SK-N-SH (cell line): ENCODE measurements at regions not wholly inside any gene's neighbourhood (a gene's known extent, or its start where the extent isn't known, plus 50 kb on each side); places are given as distances from the start of the nearest gene placed in this dataset.

Experiments
- CTCF ChIA-PET: fragments of 300-600, 350-600 bp; formaldehyde crosslinking; extraction: SDS; loops from one replicate; lab custom pipeline; 2021; lab: Yijun Ruan, JAX
- POLR2A ChIA-PET: fragments of 350-600 bp; sonication (Branson Sonifier 250); formaldehyde crosslinking; extraction: SDS; loops from one replicate; lab custom pipeline; 2020; ENCODE audit warnings: antibody characterized with exemption, inconsistent platforms; lab: Yijun Ruan, JAX
- DNase-seq: peaks from one replicate; pipeline ENCODE4 v3.0.0; 2012
- H2AFZ ChIP-seq: fragments of 200-600 bp; sonication (generic); 2 replicates; pipeline ENCODE4 v1.8.1; 2016; ENCODE audit warnings: antibody characterized with exemption, mild to moderate bottlenecking, low read depth
- H3F3A ChIP-seq: fragments of 200-600 bp; sonication (generic); replicated peaks from 2 replicates; pipeline ENCODE3; 2016; ENCODE audit warnings: antibody characterized with exemption, mild to moderate bottlenecking; ENCODE audit not compliant: insufficient read depth
- H3K27ac ChIP-seq, 2 experiments: fragments of 200-500 bp in 1 of 2; fragments of 200-600 bp in 1 of 2; sonication (Bioruptor generic) in 1 of 2; sonication (generic), shearing (Covaris generic) in 1 of 2; 2 replicates each; pipeline versions ENCODE4 v1.5.1 to v1.6.1; 2014 to 2016; ENCODE audit warnings: low read depth in 2 of 2, inconsistent platforms in 1 of 2, low read length in 1 of 2, mild to moderate bottlenecking in 1 of 2, mixed read lengths in 1 of 2
- H3K27me3 ChIP-seq: fragments of 200-600 bp; sonication (generic), shearing (Covaris generic); 2 replicates; pipeline ENCODE4 v1.6.1; 2016; ENCODE audit warnings: mixed run types; ENCODE audit not compliant: insufficient read depth
- H3K36me3 ChIP-seq, 2 experiments: fragments of 200-500 bp in 1 of 2; fragments of 200-600 bp in 1 of 2; sonication (Bioruptor generic) in 1 of 2; sonication (generic) in 1 of 2; replicated peaks in 1 of 2; 2 replicates each; pipeline versions ENCODE3 to v1.5.1; 2014 to 2016; ENCODE audit warnings: low read length in 1 of 2, mild to moderate bottlenecking in 1 of 2; ENCODE audit not compliant: insufficient read depth in 2 of 2, control insufficient read depth in 1 of 2
- H3K4me1 ChIP-seq, 2 experiments: fragments of 200-500 bp in 1 of 2; fragments of 200-600 bp in 1 of 2; sonication (Bioruptor generic) in 1 of 2; sonication (generic), shearing (Covaris generic) in 1 of 2; 2 replicates each; pipeline versions ENCODE4 v1.5.1 to v1.6.1; 2014 to 2016; ENCODE audit warnings: low read depth in 1 of 2, low read length in 1 of 2, mixed run types in 1 of 2; ENCODE audit not compliant: insufficient read depth in 2 of 2, control insufficient read depth in 1 of 2
- H3K4me2 ChIP-seq: fragments of 200-600 bp; sonication (generic), shearing (Covaris generic); 2 replicates; pipeline ENCODE4 v1.6.1; 2017; ENCODE audit warnings: mixed run types
- H3K4me3 ChIP-seq, 2 experiments: fragments of 200-500 bp in 1 of 2; fragments of 200-600 bp in 1 of 2; sonication (Bioruptor generic) in 1 of 2; sonication (generic), shearing (Covaris generic) in 1 of 2; 2 replicates each; pipeline versions ENCODE4 v1.5.1 to v1.8.1; 2014 to 2016; ENCODE audit warnings: low read depth in 2 of 2, inconsistent platforms in 1 of 2, low read length in 1 of 2, mild to moderate bottlenecking in 1 of 2, mixed read lengths in 1 of 2, moderate library complexity in 1 of 2
- H3K79me2 ChIP-seq: fragments of 200-600 bp; sonication (generic); 2 replicates; pipeline ENCODE4 v1.8.1; 2017; ENCODE audit warnings: mild to moderate bottlenecking; ENCODE audit not compliant: insufficient read depth
- H3K9ac ChIP-seq: fragments of 200-600 bp; sonication (generic); 2 replicates; pipeline ENCODE4 v1.6.1; 2017; ENCODE audit warnings: mixed run types
- H3K9me2 ChIP-seq: fragments of 200-600 bp; sonication (generic); 2 replicates; pipeline ENCODE4 v1.6.1; 2017; ENCODE audit warnings: mixed run types
- H3K9me3 ChIP-seq: fragments of 200-600 bp; sonication (generic); 2 replicates; pipeline ENCODE4 v1.6.1; 2017; ENCODE audit warnings: mixed run types, mild to moderate bottlenecking, moderate library complexity
- H4K20me1 ChIP-seq: fragments of 200-600 bp; sonication (generic); 2 replicates; pipeline ENCODE4 v1.6.1; 2017; ENCODE audit warnings: mild to moderate bottlenecking, mixed run types; ENCODE audit not compliant: insufficient read depth
- CHD2 ChIP-seq: fragments of 150-350 bp; IDR thresholded peaks from 2 replicates; pipeline ENCODE4 v1.6.1; 2018; ENCODE audit warnings: low read length; ENCODE audit not compliant: partially characterized antibody
- CTCF ChIP-seq: fragments of 200-600 bp; sonication (generic); IDR thresholded peaks from 2 replicates; pipeline ENCODE4 v1.6.1; 2017; ENCODE audit warnings: antibody characterized with exemption, mild to moderate bottlenecking, moderate library complexity
- EP300 ChIP-seq, 2 experiments: IDR thresholded peaks; 2 replicates each; pipeline versions ENCODE4 v1.4.0 to v1.6.1; 2012; ENCODE audit warnings: borderline replicate concordance in 1 of 2, low read depth in 1 of 2, low read length in 1 of 2
- FOXJ3 ChIP-seq: sonication (generic); formaldehyde crosslinking; IDR thresholded peaks from 2 replicates; pipeline ENCODE4 v1.5.1; 2020; ENCODE audit warnings: mild to moderate bottlenecking, missing genetic modification reagents
- JUND ChIP-seq: IDR thresholded peaks from 2 replicates; pipeline ENCODE4 v1.4.0; 2012
- NFIC ChIP-seq: IDR thresholded peaks from 2 replicates; pipeline ENCODE4 v1.4.0; 2012; ENCODE audit warnings: borderline replicate concordance
- RCOR1 ChIP-seq: fragments of 150-350 bp; IDR thresholded peaks from 2 replicates; pipeline ENCODE4 v1.6.1; 2017; ENCODE audit warnings: antibody characterized with exemption, low read length
- RFX5 ChIP-seq: IDR thresholded peaks from 2 replicates; pipeline ENCODE4 v1.6.1; 2012; ENCODE audit warnings: mild to moderate bottlenecking, improper control_type of control experiment, low read length
- SIN3A ChIP-seq: IDR thresholded peaks from 2 replicates; pipeline ENCODE4 v1.6.1; 2012; ENCODE audit warnings: low read depth, mild to moderate bottlenecking, low read length, moderate library complexity, borderline replicate concordance
- USF1 ChIP-seq: IDR thresholded peaks from 2 replicates; pipeline ENCODE4 v1.4.0; 2012; ENCODE audit warnings: low read depth, borderline replicate concordance
- YY1 ChIP-seq: IDR thresholded peaks from 2 replicates; pipeline ENCODE4 v1.4.0; 2012; ENCODE audit warnings: low read depth, mild to moderate bottlenecking
- WGBS: methylation state at CpG from one replicate; pipeline ENCODE4 v1.1.6; 2017; ENCODE audit warnings: low lambda C conversion rate; 5-methylcytosine and 5-hydroxymethylcytosine counted together
- TF ChIP-seq, protein P1 (sequence below): IDR thresholded peaks from 2 replicates; pipeline ENCODE4 v1.4.0; 2012; ENCODE audit warnings: low read depth

DNA sequence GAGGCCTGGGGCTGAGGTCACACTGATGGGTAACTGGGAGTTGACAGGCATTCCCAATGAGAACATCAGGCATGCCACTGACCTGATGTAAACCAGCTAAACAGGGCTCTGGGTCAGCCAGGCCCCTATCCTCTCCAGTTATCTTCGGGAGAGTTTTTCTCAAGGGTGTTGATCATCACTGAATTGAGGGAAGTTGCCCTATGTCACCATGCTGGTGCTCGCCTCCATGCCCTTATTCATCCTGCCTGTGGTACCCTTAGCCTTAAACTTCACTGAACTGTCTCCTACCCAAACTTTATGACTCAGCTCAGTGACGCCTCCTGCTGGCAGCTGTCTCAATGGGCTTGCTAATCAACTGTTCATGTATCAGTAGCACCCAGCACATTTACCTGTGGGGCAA lies 80.7 kb upstream of the TNR start:
- Histone ChIP-seq H3K4me3 (peak overlapping the region in 1 of 2 experiments; percentile 32; a peak in 1 of 4 replicates), H3K9ac (no peak overlapping the region), H2AFZ (no peak overlapping the region), H3K9me3 (no peaks in the 10 kb centered on the region), H3K4me1 (no peaks in the 10 kb centered on the region), H3K27ac (no peak overlapping the region), H4K20me1 (no peaks in the 10 kb centered on the region), H3K27me3 (no peaks in the 10 kb centered on the region), H3F3A (no peaks in the 10 kb centered on the region), H3K36me3 (no peaks in the 10 kb centered on the region), H3K79me2 (no peaks in the 10 kb centered on the region), H3K9me2 (no peaks in the 10 kb centered on the region), H3K4me2 (no peak overlapping the region)
- ChIA-PET CTCF (interaction anchor here (1.1 to 1.4 kb wide), 2 partner anchors 15 to 450 kb away, joined by 3 to 5 read pairs; no protein-coding TSS in a partner anchor), POLR2A (no interaction called here)
- WGBS: 29% methylated on average over 3 of the region's 3 CpGs
- TF ChIP-seq CTCF: 0 out of 2 replicates have a peak, but pooled peaks have one; percentile 19
- TF ChIP-seq JUND: no peak
- no peak for DNase-seq

DNA sequence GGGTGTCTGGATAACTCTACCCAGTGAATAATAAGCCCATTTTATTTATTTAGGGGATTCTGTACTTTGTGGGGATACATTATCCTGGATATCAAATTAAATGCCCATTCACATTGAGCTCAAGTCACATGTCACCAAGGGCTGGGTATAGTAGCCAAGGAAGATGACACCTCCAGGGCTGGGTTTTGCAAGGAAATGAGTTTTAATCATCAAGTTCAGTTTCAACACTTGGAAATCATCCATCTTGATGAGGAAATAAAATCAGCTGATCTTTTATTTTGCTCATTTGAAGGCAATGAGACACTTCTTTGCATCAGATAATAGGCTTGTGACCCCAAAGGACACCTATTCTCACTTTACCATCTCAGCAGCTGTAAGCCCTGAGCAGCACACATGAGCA lies 80.0 kb upstream of the TNR start:
- no peaks in the 10 kb centered on the region for H3F3A ChIP-seq
- no peaks in the 10 kb centered on the region for H3K36me3 ChIP-seq
- no peak overlapping the region for H2AFZ ChIP-seq
- TF ChIP-seq YY1: no peak
- no peak for TF ChIP-seq CTCF
- TF ChIP-seq USF1: no peak
- TF ChIP-seq RFX5: no peak
- TF ChIP-seq SIN3A: no peak
- no peak for TF ChIP-seq RCOR1
- no peak for TF ChIP-seq EP300 (IDR thresholded peaks at IDR 0.05; ENCODE audit: borderline replicate concordance in 1 of 2, low read depth in 1 of 2, low read length in 1 of 2)
- no peak for TF ChIP-seq FOXJ3 (CRISPR knock-in tag)
- TF ChIP-seq NFIC: no peak
- TF ChIP-seq, protein P1, sequence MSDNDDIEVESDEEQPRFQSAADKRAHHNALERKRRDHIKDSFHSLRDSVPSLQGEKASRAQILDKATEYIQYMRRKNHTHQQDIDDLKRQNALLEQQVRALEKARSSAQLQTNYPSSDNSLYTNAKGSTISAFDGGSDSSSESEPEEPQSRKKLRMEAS: no peak
- TF ChIP-seq CHD2: no peak
- no peaks in the 10 kb centered on the region for H3K9me2 ChIP-seq
- no peak overlapping the region for H3K4me3 ChIP-seq
- H3K9me3 ChIP-seq: no peaks in the 10 kb centered on the region
- H3K27me3 ChIP-seq: no peaks in the 10 kb centered on the region
- no peaks in the 10 kb centered on the region for H3K4me1 ChIP-seq
- DNase-seq: no peak
- no peak overlapping the region for H3K9ac ChIP-seq
- no peak overlapping the region for H3K4me2 ChIP-seq
- POLR2A ChIA-PET: no interaction called here
- no peak overlapping the region for H3K27ac ChIP-seq
- CTCF ChIA-PET: interaction anchor here (1.1 to 1.4 kb wide), 2 partner anchors 14 to 449 kb away, joined by 3 to 5 read pairs; no protein-coding TSS in a partner anchor
- H3K79me2 ChIP-seq: no peaks in the 10 kb centered on the region
- no peaks in the 10 kb centered on the region for H4K20me1 ChIP-seq
